B cell (primary cell): ENCODE measurements at regions not wholly inside any gene's neighbourhood (a gene's known extent, or its start where the extent isn't known, plus 50 kb on each side); places are given as distances from the start of the nearest gene placed in this dataset.

Experiments used
- CTCF ChIP-seq: fragments of 200-600 bp; IDR thresholded peaks from one replicate; pipeline ENCODE4 v1.8.0; 2022; ENCODE audit warnings: antibody characterized with exemption, mild to moderate bottlenecking
- EZH2 ChIP-seq: IDR thresholded peaks from 2 replicates; pipeline ENCODE4 v1.6.1; 2012; ENCODE audit warnings: borderline replicate concordance, low read depth, mild to moderate bottlenecking, moderate library complexity, low read length; ENCODE audit not compliant: insufficient read depth, poor library complexity, severe bottlenecking

- TF ChIP-seq CTCF (no peak), EZH2 (no peak)
These were observed 645.7 kb upstream of the TENM4 start for GRCh38 chr11:80086496-80087055.
